ENCODE measurements at regions not wholly inside any gene's neighbourhood (a gene's known extent, or its start where the extent isn't known, plus 50 kb on each side); places are given as distances from the start of the nearest gene placed in this dataset.

DNA sequence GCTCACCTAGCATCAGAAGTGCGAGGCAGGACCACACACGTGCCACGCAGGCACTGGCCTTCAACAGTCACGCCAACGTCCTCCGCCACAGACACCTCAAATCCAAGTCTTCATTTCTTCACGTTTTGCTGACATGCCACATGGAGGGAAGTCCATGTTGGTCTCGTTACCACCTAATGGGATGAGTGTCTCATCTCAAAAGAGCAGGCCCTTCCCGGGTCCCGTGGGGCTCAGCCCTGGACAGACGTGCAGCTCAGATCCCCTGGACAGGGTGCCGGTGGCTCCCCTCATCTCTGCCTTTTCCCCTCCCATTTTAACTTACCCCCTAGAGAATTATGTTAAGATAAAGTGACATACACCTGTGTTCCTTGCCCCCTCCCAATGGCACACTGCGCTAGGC, 76.8 kb downstream of the MRPL36 start:
- TF ChIP-seq, protein P1, sequence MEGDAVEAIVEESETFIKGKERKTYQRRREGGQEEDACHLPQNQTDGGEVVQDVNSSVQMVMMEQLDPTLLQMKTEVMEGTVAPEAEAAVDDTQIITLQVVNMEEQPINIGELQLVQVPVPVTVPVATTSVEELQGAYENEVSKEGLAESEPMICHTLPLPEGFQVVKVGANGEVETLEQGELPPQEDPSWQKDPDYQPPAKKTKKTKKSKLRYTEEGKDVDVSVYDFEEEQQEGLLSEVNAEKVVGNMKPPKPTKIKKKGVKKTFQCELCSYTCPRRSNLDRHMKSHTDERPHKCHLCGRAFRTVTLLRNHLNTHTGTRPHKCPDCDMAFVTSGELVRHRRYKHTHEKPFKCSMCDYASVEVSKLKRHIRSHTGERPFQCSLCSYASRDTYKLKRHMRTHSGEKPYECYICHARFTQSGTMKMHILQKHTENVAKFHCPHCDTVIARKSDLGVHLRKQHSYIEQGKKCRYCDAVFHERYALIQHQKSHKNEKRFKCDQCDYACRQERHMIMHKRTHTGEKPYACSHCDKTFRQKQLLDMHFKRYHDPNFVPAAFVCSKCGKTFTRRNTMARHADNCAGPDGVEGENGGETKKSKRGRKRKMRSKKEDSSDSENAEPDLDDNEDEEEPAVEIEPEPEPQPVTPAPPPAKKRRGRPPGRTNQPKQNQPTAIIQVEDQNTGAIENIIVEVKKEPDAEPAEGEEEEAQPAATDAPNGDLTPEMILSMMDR (conservative IDR thresholded peaks at IDR 0.05; ENCODE audit: low read length) = no peak
- no peak for TF ChIP-seq EZH2phosphoT487 (IDR thresholded peaks at IDR 0.05; ENCODE audit: borderline replicate concordance, low read depth, low read length)

Data from OCI-LY7 (cell line).